ENCODE measurements at regions not wholly inside any gene's neighbourhood (a gene's known extent, or its start where the extent isn't known, plus 50 kb on each side); places are given as distances from the start of the nearest gene placed in this dataset.

- TF ChIP-seq REST (IDR thresholded peaks at IDR 0.05; ENCODE audit: insufficient read depth in 1 of 2, low read depth in 2 of 2, low read length in 1 of 2) (no peak), CTCF (IDR thresholded peaks at IDR 0.05) (no peak), SIN3A (IDR thresholded peaks at IDR 0.05; ENCODE audit: borderline replicate concordance, insufficient read depth, low read depth, low read length) (no peak), POLR2AphosphoS5 (IDR thresholded peaks at IDR 0.05; ENCODE audit: low read depth, low read length) (no peak), TCF7L2 (IDR thresholded peaks at IDR 0.05; ENCODE audit: low read depth, low read length) (no peak)
These were observed 1020.3 kb upstream of the ACO1 start for GRCh38 chr9:31364171-31364570.
